ENCODE measurements at regions not wholly inside any gene's neighbourhood (a gene's known extent, or its start where the extent isn't known, plus 50 kb on each side); places are given as distances from the start of the nearest gene placed in this dataset.

- Histone ChIP-seq H3K36me3 (ENCODE audit: control insufficient read depth, insufficient read depth, low read length) (no peaks in the 10 kb centered on the region), H3K27ac (ENCODE audit: insufficient read depth, low read depth, low read length, poor library complexity, severe bottlenecking) (no peak overlapping the region), H3K4me1 (ENCODE audit: control insufficient read depth, insufficient read depth, low read length) (no peaks in the 10 kb centered on the region), H3K4me3 (ENCODE audit: insufficient read depth, low read depth, low read length) (no peak overlapping the region), H3K27me3 (ENCODE audit: control insufficient read depth, insufficient read depth, low read length, poor library complexity, severe bottlenecking) (no peaks in the 10 kb centered on the region), H3K9me3 (ENCODE audit: control insufficient read depth, low read length) (no peaks in the 10 kb centered on the region)
- 86 to 92% methylated on average over 4 of the region's 4 CpGs for WGBS, 2 experiments
These were observed 115.8 kb upstream of the STC2 start for GRCh38 chr5:173443971-173444370.

GRCh38 chr5:173441053-173441628, 112.9 kb upstream of the STC2 start:
- H3K36me3 ChIP-seq (ENCODE audit: control insufficient read depth, insufficient read depth, low read length), result no peaks in the 10 kb centered on the region
- WGBS, 2 experiments, result 75 to 88% methylated on average over 4 of the region's 4 CpGs
- no peak overlapping the region for H3K4me3 ChIP-seq (ENCODE audit: insufficient read depth, low read depth, low read length)
- H3K27ac ChIP-seq (ENCODE audit: insufficient read depth, low read depth, low read length, poor library complexity, severe bottlenecking), result no peak overlapping the region
- H3K27me3 ChIP-seq (ENCODE audit: control insufficient read depth, insufficient read depth, low read length, poor library complexity, severe bottlenecking), result no peaks in the 10 kb centered on the region
- no peaks in the 10 kb centered on the region for H3K4me1 ChIP-seq (ENCODE audit: control insufficient read depth, insufficient read depth, low read length)
- no peaks in the 10 kb centered on the region for H3K9me3 ChIP-seq (ENCODE audit: control insufficient read depth, low read length)

- Histone ChIP-seq H3K27ac (ENCODE audit: insufficient read depth, low read depth, low read length, poor library complexity, severe bottlenecking) (no peak overlapping the region), H3K4me3 (ENCODE audit: insufficient read depth, low read depth, low read length) (no peak overlapping the region), H3K4me1 (ENCODE audit: control insufficient read depth, insufficient read depth, low read length) (no peaks in the 10 kb centered on the region), H3K9me3 (ENCODE audit: control insufficient read depth, low read length) (no peaks in the 10 kb centered on the region), H3K27me3 (ENCODE audit: control insufficient read depth, insufficient read depth, low read length, poor library complexity, severe bottlenecking) (no peaks in the 10 kb centered on the region), H3K36me3 (ENCODE audit: control insufficient read depth, insufficient read depth, low read length) (no peaks in the 10 kb centered on the region)
- 77 to 100% methylated on average over 1 of the region's 1 CpG for WGBS, 2 experiments
These were observed 110.7 kb upstream of the STC2 start for GRCh38 chr5:173438951-173439350.

DNA sequence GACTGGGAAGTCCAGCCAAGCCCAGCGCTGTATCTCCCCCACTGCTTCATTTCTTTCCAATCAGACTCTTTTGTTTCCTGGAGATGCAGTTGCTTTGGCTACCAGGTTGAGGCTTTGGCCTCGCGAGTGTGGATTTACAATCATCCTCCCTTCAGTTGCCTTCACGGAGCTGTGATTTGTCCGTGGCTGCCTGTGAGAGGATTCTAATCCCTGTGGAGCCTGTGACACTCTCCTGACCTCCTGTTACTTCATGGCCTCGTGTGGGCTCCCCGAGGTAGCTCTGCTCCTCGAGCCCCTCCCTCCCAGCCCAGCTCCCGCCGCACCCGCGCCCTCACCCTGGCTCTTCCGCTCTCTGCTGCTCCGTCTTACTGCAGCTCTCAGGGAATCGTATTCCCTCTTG, 107.2 kb upstream of the STC2 start:
- Histone ChIP-seq H3K27me3 (ENCODE audit: control insufficient read depth, insufficient read depth, low read length, poor library complexity, severe bottlenecking) (no peaks in the 10 kb centered on the region), H3K4me3 (ENCODE audit: insufficient read depth, low read depth, low read length) (no peak overlapping the region), H3K27ac (ENCODE audit: insufficient read depth, low read depth, low read length, poor library complexity, severe bottlenecking) (no peak overlapping the region), H3K9me3 (ENCODE audit: control insufficient read depth, low read length) (no peaks in the 10 kb centered on the region), H3K36me3 (ENCODE audit: control insufficient read depth, insufficient read depth, low read length) (no peaks in the 10 kb centered on the region), H3K4me1 (ENCODE audit: control insufficient read depth, insufficient read depth, low read length) (no peaks in the 10 kb centered on the region)
- 75 to 80% methylated on average over 15 of the region's 15 CpGs for WGBS, 2 experiments

GRCh38 chr5:173434270-173434669, 106.1 kb upstream of the STC2 start:
- H3K4me3 ChIP-seq (ENCODE audit: insufficient read depth, low read depth, low read length), result no peak overlapping the region
- 93 to 97% methylated on average over 5 of the region's 5 CpGs for WGBS, 2 experiments
- H3K27ac ChIP-seq (ENCODE audit: insufficient read depth, low read depth, low read length, poor library complexity, severe bottlenecking), result no peak overlapping the region
- no peaks in the 10 kb centered on the region for H3K9me3 ChIP-seq (ENCODE audit: control insufficient read depth, low read length)
- H3K27me3 ChIP-seq (ENCODE audit: control insufficient read depth, insufficient read depth, low read length, poor library complexity, severe bottlenecking), result no peaks in the 10 kb centered on the region
- no peaks in the 10 kb centered on the region for H3K36me3 ChIP-seq (ENCODE audit: control insufficient read depth, insufficient read depth, low read length)
- no peaks in the 10 kb centered on the region for H3K4me1 ChIP-seq (ENCODE audit: control insufficient read depth, insufficient read depth, low read length)

- 97 to 100% methylated on average over 2 of the region's 2 CpGs for WGBS, 2 experiments
- H3K4me3 ChIP-seq (ENCODE audit: insufficient read depth, low read depth, low read length), result no peak overlapping the region
- H3K4me1 ChIP-seq (ENCODE audit: control insufficient read depth, insufficient read depth, low read length), result no peaks in the 10 kb centered on the region
- no peaks in the 10 kb centered on the region for H3K27me3 ChIP-seq (ENCODE audit: control insufficient read depth, insufficient read depth, low read length, poor library complexity, severe bottlenecking)
- no peaks in the 10 kb centered on the region for H3K9me3 ChIP-seq (ENCODE audit: control insufficient read depth, low read length)
- no peak overlapping the region for H3K27ac ChIP-seq (ENCODE audit: insufficient read depth, low read depth, low read length, poor library complexity, severe bottlenecking)
- no peaks in the 10 kb centered on the region for H3K36me3 ChIP-seq (ENCODE audit: control insufficient read depth, insufficient read depth, low read length)
These were observed 102.2 kb upstream of the STC2 start for GRCh38 chr5:173430394-173430793.

- no peak overlapping the region for H3K4me3 ChIP-seq (ENCODE audit: insufficient read depth, low read depth, low read length)
- H3K9me3 ChIP-seq (ENCODE audit: control insufficient read depth, low read length), result no peaks in the 10 kb centered on the region
- H3K27me3 ChIP-seq (ENCODE audit: control insufficient read depth, insufficient read depth, low read length, poor library complexity, severe bottlenecking), result no peaks in the 10 kb centered on the region
- WGBS, 2 experiments, result 89 to 93% methylated on average over 3 of the region's 3 CpGs
- no peak overlapping the region for H3K27ac ChIP-seq (ENCODE audit: insufficient read depth, low read depth, low read length, poor library complexity, severe bottlenecking)
- H3K36me3 ChIP-seq (ENCODE audit: control insufficient read depth, insufficient read depth, low read length), result no peaks in the 10 kb centered on the region
- no peaks in the 10 kb centered on the region for H3K4me1 ChIP-seq (ENCODE audit: control insufficient read depth, insufficient read depth, low read length)
These were observed 101.4 kb upstream of the STC2 start for GRCh38 chr5:173429489-173430150.

GRCh38 chr5:173423452-173424117, 95.4 kb upstream of the STC2 start:
- 93 to 94% methylated on average over 6 to 7 of the region's 7 CpGs for WGBS, 2 experiments

DNA sequence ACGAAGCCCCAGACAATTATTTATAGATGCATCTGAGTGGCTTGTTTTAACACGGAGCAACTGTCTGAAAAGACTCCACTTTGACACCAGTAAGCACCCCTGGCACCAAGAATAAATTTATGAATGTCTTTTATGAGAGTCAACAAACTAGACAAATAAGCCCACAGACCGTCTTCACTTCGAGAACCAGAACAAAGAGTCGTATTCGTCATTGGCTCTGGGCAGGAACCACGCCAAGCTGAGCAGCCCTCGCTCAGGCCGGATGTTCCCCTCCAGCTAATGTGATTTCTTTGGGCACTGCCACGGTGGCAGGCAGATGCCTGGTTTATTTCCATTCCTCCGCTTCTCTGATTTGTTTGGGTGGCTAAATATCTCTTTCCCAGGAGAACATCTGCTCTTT, 91.9 kb upstream of the STC2 start:
- Histone ChIP-seq H3K9me3 (ENCODE audit: control insufficient read depth, low read length) (no peaks in the 10 kb centered on the region), H3K27ac (ENCODE audit: insufficient read depth, low read depth, low read length, poor library complexity, severe bottlenecking) (no peak overlapping the region)
- 90 to 91% methylated on average over 11 of the region's 11 CpGs for WGBS, 2 experiments

More at GRCh38 chr5:173423452-173424117, 95.4 kb upstream of the STC2 start:
- Histone ChIP-seq H3K4me1 (ENCODE audit: control insufficient read depth, insufficient read depth, low read length) (no peaks in the 10 kb centered on the region), H3K36me3 (ENCODE audit: control insufficient read depth, insufficient read depth, low read length) (no peaks in the 10 kb centered on the region), H3K27me3 (ENCODE audit: control insufficient read depth, insufficient read depth, low read length, poor library complexity, severe bottlenecking) (no peaks in the 10 kb centered on the region), H3K27ac (ENCODE audit: insufficient read depth, low read depth, low read length, poor library complexity, severe bottlenecking) (no peak overlapping the region), H3K9me3 (ENCODE audit: control insufficient read depth, low read length) (no peaks in the 10 kb centered on the region), H3K4me3 (ENCODE audit: insufficient read depth, low read depth, low read length) (no peak overlapping the region)

DNA sequence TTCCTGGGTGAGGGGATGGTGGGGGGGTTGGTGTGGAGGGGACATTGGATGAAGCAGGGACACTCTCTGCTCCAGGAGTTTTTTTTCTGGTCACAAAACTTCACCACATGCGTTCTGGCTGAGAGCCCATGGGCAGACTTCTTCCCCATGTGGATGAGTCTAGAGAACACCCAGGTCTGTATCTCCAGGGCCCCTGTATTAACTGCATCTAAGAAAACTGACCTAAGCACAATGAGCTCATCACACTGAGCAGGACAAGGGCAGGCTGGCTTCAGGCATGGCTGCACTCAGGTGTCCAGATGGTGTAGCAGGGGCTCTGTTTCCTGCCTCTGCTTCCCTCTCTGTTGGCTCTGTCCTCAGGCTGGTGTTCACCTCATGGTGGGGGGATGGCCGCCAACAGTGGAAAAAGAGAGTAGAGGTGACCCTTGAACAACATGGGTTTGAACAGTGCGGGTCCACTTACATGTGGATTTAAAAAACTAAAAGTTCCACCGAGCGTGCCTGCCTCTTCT, 85.3 kb upstream of the STC2 start:
- H3K27me3 ChIP-seq (ENCODE audit: control insufficient read depth, insufficient read depth, low read length, poor library complexity, severe bottlenecking), result no peaks in the 10 kb centered on the region
- H3K9me3 ChIP-seq (ENCODE audit: control insufficient read depth, low read length), result no peaks in the 10 kb centered on the region
- H3K36me3 ChIP-seq (ENCODE audit: control insufficient read depth, insufficient read depth, low read length), result no peaks in the 10 kb centered on the region
- WGBS, 2 experiments, result 94 to 95% methylated on average over 5 of the region's 5 CpGs
- no peaks in the 10 kb centered on the region for H3K4me1 ChIP-seq (ENCODE audit: control insufficient read depth, insufficient read depth, low read length)
- H3K27ac ChIP-seq (ENCODE audit: insufficient read depth, low read depth, low read length, poor library complexity, severe bottlenecking), result no peak overlapping the region
- no peak overlapping the region for H3K4me3 ChIP-seq (ENCODE audit: insufficient read depth, low read depth, low read length)

More for the DNA sequence above, 91.9 kb upstream of the STC2 start:
- H3K4me1 ChIP-seq (ENCODE audit: control insufficient read depth, insufficient read depth, low read length), result no peaks in the 10 kb centered on the region
- H3K4me3 ChIP-seq (ENCODE audit: insufficient read depth, low read depth, low read length), result no peak overlapping the region
- no peaks in the 10 kb centered on the region for H3K36me3 ChIP-seq (ENCODE audit: control insufficient read depth, insufficient read depth, low read length)
- no peaks in the 10 kb centered on the region for H3K27me3 ChIP-seq (ENCODE audit: control insufficient read depth, insufficient read depth, low read length, poor library complexity, severe bottlenecking)
